GM18520 (cell line): ENCODE measurements at regions not wholly inside any gene's neighbourhood (a gene's known extent, or its start where the extent isn't known, plus 50 kb on each side); places are given as distances from the start of the nearest gene placed in this dataset.

ENCODE experiments used
- ATAC-seq: cut with Tn5 transposase; IDR thresholded peaks from one replicate; pipeline ENCODE4 v1.9.1; 2021; ENCODE audit not compliant: unreplicated experiment

DNA sequence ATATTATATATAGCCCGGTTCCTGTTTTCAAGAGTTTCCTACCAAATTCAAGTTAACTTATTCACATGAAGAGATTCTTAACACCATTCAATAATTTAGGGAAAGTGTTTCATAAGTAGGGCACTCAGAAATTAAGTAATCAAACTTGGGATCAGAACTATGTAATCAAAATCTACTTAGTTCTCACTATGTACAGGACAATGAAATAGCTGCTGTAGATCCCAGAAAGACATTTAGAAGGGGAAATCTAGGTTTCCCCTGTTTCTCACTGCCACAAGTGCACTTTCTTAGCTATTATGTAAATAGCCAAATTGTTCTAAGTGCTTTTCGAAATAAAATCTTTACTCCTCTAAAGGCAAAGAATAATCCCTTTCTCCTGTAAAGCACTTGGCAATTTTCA is 493.6 kb upstream of the SETBP1 start:
- ATAC-seq = no peak

DNA sequence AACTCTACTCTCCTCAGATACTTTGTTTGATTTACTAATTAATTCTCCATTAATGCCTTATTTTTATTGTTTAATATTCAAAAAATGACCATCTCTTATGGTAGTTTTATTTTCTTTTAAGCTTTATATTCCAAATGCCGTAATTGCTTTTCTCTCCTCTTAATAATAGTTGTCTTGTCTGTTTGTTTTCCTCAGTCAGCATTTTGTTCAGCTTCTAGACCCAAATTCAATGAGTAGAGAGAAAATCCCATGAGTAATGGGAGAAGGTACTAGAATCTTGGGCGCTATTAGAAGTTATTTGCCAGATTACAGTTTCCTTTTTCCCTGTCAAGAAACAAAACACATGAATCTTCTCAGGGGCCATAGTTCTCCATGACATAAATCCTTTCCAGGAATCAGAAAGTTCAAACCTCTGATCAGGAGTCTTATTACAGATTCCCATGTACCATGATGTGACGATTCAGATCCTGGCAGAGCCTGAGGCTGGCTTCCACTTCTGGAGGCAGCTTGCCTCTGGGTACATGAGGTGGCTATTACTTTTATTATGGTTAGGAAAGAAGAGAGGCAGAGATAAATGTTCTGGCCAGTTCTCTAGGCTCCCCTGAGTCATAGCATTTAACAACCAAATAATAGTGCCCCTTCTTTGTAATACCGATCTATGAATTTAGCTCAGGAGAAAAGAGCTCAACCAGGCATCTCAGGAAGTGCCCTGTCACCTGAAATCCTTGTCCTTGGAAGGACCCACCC is 485.1 kb upstream of the SETBP1 start:
- ATAC-seq = no peak

DNA sequence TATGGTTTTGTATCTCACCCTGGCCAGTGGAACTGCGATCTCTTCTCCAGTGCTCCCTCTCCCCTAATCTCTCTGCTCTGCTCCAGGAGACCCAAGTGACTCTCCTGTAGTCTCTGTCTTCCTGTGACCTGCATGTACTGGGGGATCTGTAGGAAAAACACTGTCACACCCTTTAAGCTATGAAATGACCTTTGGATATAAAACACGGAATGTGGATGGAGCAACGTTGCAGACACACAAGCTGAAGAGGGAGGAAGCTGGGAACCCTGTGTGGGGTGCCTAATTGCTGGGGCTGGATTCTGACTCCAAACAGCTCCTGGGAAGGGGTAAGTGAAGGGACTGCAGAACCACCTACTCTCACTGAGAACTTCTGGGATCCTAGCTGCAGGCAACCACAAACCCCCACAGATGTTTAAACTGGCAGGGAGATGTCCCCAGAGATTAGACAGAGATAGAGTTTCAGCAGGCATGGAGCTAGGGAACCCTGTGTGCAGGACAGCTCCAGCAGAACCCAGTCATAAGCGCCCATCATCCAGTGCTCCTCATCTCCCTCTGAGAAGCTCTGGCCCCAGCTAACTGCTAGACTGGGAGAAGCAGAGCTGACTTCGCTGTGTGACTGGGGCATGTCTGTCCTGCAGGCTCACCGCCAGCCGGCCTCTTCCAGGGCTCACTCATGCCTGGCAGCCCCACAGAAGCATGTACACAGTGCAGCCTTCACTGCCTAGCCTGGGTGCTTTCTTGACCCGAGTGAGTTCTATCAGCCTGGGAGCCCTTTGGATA is 482.7 kb upstream of the SETBP1 start:
- no peak for ATAC-seq

- ATAC-seq = no peak
Measured at GRCh38 chr18:44198612-44199284, 481.9 kb upstream of the SETBP1 start.

DNA sequence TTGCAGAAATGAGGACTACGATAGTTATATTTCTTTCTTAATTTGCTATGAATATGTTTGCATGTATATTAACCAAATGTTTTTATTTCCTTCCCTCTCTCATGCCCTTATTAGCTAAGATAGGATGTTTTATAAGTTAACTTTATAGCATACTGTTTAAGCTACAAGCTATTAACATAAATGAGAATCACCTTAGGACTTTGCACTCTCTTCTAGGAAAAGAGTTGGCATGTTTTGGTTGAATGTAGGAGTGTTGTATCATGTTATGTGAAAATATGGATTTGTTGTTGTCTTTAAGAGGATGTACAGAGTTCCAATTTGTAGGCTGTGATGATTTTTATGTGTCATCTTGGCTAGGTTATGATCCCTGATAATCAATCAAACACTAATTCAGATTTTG is 467.4 kb upstream of the SETBP1 start:
- no peak for ATAC-seq

- no peak for ATAC-seq
Measured at GRCh38 chr18:44214396-44214795, 466.3 kb upstream of the SETBP1 start.

DNA sequence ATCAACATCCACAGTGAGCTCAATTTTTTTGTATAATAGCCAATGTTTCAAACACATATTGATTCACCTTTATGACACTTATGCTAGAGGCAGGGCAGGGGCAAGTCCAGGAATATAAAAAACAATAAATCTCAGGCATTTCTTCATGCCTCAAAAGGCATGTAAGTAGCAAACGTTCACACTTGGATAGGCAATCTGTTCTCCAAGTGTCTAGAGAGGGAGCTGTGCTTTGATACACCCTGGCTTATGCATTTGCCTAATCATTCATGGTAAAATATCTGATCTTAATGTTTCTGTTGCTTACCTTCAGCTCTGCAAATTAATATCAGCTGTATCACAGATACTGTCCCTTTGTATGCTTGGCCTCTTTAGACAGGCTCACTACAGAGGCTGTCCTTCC is 464.5 kb upstream of the SETBP1 start:
- no peak for ATAC-seq

DNA sequence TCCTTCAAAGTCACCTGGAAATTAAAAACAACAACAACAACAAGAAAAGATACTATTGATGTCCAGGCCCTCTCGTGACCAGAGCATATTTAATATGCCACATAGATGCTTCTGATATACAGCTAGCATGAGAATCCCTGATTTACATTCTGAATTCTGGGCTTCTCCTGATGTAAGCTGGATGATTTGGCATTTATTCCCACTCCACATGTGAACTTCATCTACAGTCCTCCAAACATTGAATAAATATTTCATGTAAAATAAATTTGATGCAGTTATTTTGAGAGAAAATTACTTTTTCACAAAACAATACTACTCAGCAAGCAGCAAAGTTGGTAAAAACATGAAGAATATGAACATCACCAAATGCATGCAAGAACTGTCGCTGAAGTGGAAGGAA is 453.2 kb upstream of the SETBP1 start:
- no peak for ATAC-seq

GRCh38 chr18:44229693-44230108 is 451.0 kb upstream of the SETBP1 start:
- ATAC-seq = no peak

DNA sequence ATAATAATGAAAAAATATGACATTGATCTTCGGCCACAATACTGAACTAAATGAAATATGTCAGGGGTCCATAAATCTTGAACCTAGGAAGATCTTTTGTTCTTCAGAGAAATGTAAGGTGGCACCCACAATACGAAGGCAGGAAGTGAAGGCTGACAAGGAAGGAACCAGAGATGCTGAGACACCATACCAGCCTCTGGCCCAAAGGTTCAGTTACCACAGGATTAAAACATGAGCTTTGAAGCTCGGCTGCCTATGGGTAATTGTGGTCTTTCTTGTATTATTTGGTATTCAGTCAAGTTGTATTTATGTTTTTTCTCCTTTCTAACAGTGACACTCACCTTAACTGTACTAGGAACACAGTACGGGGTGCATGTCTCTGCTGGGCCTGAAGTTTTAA is 448.8 kb upstream of the SETBP1 start:
- no peak for ATAC-seq

DNA sequence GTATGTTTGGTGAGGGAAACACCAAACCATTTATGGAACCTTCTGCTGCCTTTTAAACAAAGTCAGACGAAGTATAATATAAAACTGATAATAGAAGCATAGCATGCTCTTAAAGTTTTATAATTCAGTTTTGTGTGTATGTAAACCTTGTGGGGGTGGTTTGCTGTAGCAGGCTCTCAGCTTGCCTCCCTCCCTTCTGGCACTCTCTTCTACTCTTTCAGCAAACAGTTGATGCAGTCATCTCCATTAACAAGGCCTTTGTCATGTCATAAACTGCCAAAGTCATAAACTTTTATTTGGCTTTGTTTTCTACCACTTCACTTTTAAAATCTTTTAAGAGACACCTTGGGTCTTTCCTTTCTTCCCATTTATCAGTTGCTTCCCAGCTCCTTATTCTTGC is 448.2 kb upstream of the SETBP1 start:
- ATAC-seq = no peak

DNA sequence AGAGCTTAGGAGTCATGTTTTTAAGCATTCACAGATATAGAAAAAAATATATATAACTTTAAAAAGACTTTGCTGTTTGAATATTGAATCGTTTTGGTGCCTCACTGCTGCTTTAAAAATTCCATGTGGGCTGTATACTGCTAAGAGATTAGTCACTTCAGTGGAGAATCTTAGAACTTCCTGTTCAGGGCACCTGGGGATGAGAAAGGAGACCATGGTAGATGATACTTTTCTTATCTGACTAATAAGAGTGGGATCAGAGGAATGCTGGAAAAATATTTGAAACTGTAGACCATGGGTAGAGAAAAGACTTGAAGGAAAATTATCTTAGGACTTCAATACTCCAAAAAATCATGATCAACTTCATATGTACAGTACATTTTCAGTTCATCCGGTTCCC is 442.2 kb upstream of the SETBP1 start:
- no peak for ATAC-seq

- ATAC-seq = no peak
Measured at GRCh38 chr18:44238911-44239310, 441.8 kb upstream of the SETBP1 start.

DNA sequence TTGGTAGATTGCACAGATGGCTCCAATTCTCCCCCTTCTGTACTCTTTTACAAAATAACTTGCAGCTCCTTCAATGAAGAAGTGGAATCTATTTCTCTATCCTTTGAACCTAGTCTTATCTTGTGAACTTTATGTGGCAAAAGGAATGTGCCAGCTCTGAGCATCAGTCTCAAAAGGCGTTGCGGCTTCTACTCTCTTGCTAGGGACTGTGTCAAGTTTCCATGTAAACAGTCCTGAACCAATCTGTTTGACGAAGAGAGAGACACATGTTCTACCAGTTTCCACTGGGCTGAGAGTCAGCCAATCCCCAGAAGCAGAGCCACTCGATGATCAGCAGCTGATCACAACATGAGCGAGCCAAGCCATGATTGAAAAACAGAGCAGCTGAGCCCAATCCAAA is 439.7 kb upstream of the SETBP1 start:
- ATAC-seq = no peak

DNA sequence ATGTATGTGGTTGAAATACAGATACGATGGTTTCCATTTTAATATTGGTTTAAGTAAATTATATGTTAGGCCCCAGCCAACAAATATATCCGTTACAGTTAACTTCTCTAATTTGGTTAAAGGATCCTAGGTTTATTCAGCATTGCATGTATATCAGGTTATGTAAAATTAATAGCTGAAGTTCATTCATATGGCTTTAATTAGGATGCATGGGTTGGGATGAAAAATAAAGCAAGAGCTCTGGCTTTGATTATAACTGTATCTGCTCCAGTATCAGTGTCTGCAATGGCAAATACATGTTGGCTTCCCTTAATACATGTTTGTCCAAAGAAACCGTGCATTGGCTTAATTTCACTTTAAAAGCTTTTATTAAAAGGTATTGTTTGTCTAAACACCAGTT is 435.7 kb upstream of the SETBP1 start:
- ATAC-seq = no peak

DNA sequence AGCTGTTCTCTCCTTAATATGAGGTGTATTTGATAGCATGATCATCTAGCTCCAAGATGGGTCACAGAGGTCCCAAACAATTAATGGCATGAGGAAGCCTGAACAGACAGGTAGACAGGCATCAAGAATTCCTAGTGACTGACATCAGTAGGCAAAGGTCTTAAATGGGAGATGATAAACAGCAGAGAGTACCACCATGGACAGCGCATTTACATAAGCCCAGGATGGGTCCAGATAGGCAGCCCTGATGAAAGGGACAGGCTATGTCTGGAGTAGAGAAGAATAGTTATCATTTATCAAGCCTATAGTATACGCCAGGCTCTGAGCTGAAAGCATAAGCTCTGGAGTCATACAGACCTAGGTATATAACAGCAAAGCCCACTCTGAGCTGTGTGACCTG is 434.7 kb upstream of the SETBP1 start:
- no peak for ATAC-seq

GRCh38 chr18:44258086-44258485 is 422.6 kb upstream of the SETBP1 start:
- ATAC-seq = no peak

- no peak for ATAC-seq
Measured at GRCh38 chr18:44258576-44258975, 422.1 kb upstream of the SETBP1 start.

GRCh38 chr18:44259610-44260009 is 421.1 kb upstream of the SETBP1 start:
- ATAC-seq = no peak

GRCh38 chr18:44265437-44265836 is 415.3 kb upstream of the SETBP1 start:
- no peak for ATAC-seq

DNA sequence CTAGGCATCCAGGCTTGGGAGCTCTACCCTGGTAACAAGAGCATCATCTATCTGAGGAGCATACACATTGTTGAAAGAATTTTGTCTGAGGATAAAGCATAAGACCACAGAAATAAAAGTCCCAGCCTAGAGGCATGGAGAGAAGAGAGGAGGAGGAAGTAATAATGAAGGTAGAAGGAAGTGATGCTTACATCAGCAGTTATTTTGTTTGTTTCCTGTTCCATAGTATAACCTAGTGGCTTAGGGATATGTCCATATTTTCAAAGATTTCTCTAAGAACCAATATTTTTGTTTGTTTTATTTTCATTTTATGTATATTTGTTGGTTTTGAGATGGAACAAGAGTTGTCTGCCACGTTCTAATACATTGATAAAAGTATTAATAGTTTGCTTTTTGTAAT is 407.4 kb upstream of the SETBP1 start:
- no peak for ATAC-seq

DNA sequence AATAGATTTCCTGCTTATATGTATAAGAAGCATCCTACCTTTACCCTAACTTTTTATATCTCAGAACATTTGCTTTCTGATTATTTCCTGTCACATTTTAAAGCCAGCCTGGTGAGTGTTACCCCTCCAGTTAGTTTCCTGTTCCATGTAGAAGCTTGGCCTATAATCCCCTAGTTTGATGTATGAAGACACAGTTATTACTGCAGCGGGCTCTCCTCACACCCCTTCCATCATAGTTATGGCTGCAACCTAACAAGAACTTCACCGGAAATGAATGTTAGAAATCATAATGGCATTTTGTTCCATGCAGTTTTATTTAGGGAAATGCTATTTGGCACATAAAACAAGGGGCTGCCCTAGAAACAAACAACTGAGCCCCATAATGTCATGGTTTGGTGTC is 400.2 kb upstream of the SETBP1 start:
- no peak for ATAC-seq
